ENCODE measurements at regions not wholly inside any gene's neighbourhood (a gene's known extent, or its start where the extent isn't known, plus 50 kb on each side); places are given as distances from the start of the nearest gene placed in this dataset.

DNA sequence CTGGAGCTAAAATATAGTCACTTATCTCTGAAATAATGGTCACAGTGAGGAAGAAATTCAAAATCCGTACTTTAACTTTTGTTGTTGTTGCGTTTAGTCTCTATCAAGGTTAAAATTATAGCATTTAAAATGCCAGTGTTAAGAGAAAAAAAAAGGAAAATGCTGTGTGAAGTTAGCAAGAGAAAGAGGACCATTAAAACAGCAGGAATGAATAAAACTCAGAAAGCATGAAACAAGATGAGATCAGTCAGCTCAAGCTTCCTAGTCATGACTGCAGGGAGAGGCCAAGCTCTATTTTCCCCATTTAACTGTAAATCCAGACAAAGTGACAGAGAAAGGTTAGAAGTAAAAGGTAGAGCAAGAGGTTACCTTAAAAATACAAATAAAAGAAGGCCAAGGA, 281.7 kb upstream of the ATP5MC3 start:
- DNase-seq (ENCODE audit: low spot score), result no peak

DNA sequence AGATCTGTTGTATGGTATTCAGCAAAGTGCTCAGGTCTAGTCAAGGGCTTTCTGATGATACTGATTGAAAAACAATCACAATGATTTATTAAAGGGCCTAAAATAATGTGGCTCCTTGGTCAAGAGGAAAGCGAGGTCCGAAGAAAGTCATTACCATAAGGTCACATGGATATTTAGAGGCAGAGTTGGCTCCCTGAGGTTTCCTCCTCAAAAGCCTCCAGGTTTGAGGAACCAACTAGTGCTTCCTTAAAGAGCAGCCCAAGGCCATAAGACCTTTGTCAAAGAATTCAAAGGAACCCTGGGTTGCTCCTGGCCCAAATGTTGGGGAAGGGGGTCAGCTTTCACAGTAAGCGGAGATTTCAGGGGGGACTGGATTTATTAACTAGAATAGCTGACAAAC, 280.7 kb upstream of the ATP5MC3 start:
- no peak for DNase-seq (ENCODE audit: low spot score)

DNA sequence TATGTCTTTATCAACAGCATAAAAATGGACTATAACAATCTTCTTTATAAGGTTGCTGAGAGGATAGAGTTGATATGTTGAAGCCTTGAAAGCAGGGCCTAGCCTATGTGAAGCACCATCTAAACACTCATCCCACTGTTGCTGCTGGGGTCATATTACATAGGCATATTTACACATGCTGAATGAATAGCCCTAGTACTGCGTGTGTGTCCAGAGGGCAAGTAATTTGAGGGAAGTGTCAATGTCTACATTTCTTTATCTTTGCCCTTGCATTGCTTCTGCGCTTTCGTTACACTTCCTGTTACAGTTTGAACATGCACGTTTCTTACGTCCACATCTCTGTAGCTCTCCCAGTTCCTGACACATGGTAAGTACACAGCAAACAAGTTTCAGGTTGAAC, 280.3 kb upstream of the ATP5MC3 start:
- no peak for DNase-seq (ENCODE audit: low spot score)

DNA sequence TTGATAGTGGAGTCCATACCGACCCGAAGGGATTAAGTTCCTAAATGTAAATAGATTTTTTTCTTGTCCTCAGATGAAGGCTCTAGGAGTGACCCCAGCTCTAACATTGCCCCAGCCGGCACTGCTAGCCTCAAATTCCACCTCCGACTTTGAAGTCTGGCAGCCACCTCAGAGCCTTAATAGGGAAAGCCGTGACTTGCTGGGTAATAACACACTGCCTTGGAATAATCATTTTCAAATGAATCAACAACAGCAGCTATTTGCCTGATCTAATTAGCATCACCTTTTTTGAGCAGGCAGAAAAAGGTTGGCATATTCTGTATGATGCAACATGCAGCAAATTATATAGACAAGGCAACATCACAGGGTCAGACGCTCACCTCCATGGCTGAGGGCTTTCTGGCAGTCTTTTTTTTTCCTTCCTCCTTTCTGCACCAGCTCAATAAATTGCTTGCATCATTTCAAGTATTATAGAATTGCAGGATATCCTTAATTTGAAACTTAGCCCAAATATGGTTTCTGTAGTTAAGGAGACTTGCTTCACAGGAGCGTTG, 276.5 kb upstream of the ATP5MC3 start:
- no peak for DNase-seq (ENCODE audit: low spot score)

DNA sequence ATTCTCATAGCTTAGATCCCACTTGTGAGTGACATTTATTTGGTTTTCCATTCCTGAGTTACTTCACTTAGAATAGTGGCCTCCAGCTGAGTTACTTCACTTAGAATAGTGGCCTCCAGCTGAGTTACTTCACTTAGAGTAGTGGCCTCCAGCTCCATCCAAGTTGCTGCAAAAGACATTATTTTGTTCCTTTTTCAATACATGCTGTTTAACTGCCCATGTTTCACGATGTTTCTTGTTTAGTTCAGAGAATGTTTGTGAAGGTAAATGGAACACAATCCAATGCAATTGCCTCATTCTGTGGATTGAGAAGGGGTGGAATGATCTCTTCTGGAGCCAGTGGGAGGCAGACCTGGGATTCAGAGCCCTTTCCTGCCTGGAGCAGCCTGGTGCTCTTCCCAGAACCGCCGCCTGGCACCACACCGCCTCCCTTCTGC, 273.5 kb upstream of the ATP5MC3 start:
- no peak for DNase-seq (ENCODE audit: low spot score)

DNA sequence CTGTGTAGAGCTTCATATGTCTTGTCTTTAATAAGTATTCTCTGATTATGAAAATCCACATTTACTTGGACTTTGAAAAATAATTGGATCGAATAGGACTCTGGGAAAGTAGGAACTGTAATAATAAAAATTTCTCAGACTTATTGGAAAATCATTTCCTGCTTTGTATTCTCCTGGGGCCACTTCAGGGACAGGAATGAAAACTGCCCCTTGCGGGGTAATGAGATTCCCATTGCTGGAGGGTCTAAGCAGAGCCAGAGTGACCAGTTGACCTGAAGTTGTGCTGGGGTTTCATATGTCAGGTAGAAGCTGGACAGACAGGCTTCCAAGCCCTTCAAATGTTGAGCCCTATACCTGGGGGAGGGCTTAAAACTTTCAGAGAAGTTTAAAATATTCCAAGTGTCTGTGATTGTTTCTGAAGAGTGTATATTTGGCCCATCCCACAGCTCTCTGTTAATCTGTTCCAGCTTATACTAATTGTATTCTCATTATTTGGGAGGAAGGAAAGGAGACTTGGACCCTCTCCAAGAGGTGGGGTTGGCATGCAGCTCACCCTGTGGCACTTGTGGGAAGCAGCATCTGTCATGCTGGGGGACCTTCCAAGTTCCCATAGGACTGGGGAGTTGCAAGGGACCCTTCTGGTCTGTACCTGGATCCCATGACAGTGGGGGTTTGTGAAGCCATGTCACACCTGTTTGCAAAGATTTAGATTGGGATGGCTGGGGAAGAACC, 268.7 kb upstream of the ATP5MC3 start:
- DNase-seq (ENCODE audit: low spot score), result no peak

DNA sequence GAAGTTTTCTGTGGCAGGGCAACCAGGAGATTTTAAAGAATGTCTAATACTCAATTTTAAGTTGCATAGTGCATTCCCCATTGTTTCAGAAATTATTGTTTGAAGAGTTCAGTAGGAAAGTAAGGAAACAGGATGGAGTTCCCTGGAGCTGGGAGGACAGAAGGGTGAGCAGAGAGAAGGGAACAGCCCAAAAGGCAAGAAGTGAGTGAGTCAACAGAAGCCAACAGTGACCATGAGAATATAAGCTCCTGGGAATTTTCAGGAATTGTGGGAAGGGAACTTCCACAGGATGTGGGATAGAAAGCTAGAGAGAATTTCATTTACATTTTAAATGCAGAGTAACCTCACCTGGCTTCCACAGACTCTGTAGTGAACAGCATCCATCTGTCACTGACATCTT, 268.1 kb upstream of the ATP5MC3 start:
- no peak for DNase-seq (ENCODE audit: low spot score)

DNA sequence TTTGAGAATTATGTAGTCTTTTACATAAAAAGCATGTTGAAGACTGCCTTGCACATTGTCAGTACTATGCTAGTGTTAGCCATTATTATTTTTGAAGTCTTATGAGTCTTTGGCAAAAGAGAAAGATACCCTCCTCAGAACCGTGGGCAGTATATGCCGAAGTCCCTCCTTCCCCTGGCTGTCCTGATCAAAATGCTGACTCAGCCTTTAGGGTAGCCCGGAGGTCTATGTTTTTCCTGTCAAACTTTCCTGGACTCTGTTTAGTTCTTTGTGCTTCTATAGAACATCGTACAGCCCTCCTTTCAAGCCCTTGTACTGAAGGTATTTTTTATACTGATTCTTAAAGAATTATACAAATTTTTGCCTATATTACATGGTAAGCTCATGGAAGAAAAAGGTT, 264.7 kb upstream of the ATP5MC3 start:
- DNase-seq (ENCODE audit: low spot score), result no peak

DNA sequence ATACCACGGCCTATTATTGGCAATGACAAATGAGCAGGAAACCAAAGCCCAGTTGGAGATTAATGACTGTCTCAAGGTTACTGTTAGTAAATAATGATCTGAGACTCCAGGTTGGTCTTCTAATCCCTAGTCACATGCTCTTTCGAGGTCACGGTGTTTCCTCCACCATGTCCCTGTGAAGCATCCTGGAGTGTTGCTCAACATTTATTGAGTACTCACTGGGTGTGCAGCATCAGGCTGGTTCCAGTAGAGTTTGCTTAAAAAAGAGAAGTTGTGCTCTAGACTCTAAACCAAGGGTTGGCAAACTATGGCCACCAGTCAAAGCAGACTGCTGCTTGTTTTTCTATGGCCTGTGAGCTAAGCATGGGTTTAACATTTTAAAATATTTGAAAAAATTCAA, 263.8 kb upstream of the ATP5MC3 start:
- no peak for DNase-seq (ENCODE audit: low spot score)

DNA sequence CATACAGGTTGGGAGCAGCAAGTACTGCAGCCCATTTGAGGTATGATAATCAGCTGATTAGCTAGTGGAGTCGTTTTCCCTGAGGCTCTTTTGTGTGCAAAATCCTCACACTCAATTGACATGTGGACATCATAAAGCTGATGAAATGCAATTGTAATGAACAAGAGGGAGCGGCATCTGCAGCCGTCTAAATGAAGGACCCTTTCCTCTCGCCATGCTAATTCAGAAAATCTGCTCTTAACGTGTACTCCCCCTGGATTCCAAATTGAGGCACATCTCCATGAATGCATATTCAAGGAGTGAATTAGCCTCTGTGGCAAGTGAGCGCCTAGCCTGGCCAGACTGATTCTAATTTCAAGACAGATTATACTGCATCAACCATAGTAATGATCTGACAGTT, 260.9 kb upstream of the ATP5MC3 start:
- no peak for DNase-seq (ENCODE audit: low spot score)

DNA sequence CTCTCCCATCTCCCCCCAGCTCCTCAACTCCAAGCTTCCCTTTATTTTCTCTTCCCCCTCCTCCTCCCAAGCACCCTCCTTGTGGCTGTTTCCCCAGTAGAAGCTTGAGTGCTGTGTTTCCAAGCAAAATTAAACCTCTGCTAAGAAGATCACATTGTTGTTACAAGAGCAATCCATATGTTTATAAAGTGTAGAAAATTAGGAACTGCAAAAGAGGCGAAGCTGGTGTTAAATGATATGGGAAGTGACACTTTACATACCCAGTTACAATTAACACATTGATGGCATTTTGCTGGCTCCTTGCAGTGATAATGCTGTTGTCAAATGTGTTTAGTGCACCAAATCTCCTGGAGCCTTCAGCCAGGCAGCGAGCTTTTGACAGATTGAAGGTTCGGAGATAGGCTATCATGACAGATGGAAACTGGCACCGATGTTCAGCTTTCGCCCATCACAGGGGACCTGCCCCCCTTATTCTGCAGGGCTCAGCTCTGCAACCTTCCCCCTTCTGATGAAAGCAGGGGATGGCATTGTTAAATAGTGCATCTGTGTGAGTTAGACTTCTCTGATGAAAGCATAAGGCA, 259.8 kb upstream of the ATP5MC3 start:
- DNase-seq (ENCODE audit: low spot score), result no peak

DNA sequence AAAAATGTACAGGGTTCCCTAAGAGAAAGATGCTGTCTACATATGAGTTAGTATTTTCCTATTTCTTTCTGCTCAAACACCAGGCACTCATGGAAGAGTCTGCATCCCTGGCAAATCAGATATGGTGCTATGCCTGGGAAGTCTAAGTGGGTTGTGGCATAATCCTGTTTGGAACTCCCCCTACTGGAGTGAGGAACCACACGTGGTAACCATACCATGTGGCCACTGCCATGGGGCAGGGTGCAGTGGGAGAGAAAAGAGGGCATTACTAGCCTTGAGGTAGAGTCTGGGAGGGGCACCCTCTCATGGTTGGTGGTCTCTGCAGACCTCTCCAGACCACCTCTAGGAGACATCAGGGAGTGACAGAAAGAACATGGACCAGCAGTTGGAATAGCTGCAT, 257.9 kb upstream of the ATP5MC3 start:
- no peak for DNase-seq (ENCODE audit: low spot score)

DNA sequence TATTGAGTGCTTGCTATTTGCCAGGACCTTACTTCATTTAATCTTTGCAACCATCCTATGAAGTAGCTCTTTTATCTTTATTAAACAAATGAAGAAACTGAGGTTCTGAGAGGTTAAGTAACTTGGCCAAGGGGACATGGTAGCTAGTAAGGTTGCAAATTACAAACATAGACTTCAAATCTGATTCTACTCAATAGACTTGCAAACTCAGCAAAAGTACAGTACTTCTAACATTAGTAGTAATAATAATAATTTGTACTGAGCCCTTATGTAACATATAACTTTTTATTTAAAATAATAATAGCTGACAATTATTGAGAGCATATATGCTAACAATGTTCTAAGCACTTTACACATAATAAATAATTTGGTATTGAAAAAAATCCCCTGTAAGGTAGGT, 255.7 kb upstream of the ATP5MC3 start:
- DNase-seq (ENCODE audit: low spot score), result no peak

DNA sequence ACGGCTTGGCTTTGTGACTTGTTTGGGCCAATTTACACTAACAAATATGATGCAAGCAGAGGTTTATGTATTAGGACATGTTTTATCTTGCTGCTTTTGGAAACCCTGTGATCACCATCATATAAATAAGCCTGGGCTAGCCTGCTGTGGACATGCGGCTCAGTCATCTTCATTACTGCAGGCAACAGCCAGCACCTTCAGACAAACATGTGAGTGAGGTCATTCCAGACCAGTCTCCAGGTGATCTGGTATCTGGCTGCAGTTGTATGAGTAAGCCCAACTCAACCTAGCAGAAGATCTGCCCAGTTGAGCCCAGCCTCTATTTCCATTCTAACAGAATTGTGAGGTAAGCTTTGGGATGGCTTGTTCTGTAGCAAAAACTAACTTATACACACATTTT, 254.6 kb upstream of the ATP5MC3 start:
- DNase-seq (ENCODE audit: low spot score), result no peak

DNA sequence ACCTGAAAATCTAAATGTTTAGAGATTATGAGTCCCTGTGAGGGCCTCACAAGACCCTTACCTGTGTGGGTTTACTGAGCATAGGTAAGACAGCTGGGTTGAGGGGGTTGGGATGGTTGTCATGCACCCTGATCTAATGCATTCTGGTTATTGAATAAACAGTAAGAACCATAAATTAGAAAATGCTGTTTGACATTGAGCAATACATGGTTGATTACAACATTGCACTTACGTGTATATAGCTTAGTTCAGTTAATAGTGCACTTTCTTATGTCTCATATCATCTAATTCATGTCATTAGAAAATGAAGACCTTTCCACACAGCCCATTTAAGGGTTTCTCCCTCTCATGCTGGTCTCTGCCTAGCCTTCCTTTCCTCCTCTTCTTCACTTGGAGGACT, 253.5 kb upstream of the ATP5MC3 start:
- DNase-seq (ENCODE audit: low spot score), result no peak

DNA sequence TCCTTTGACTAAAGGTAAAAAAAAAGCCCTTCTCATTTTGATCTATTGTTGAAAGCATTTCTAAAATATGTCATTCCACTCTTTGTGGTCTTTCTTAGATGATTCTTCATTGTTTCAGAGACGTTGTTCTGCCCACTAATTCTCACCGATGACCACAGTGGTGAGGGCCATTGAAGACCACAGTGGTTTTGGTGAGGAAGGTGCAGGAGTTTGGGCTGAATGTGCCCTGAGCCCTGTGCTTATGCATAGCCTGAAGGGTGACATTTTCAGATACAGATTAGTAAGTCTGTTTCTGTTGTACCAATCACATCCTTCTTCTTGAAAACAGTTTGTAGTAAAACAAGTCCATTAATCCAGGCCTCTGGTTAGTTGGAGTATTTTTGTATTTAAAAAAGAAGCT, 251.3 kb upstream of the ATP5MC3 start:
- no peak for DNase-seq (ENCODE audit: low spot score)

DNA sequence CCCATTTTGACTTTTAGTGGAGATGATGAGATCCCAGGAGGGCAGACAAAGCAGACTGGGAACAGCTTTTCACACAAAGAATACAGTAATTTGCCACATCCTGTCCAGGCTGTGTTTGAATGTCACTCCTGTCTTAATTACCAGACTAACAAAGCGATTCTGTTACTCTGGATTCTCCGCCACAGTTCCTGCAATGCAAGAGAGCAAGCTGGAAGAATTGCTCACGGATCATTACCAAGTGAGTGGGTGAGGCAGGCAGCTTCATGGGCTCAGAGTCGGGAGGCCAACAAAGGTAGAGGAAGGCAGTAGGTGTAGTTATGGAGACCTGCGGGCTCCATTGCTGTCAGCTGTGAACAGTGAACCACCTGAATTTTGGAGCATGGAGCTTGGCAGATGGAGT, 250.5 kb upstream of the ATP5MC3 start:
- peak; percentile 18 for DNase-seq (ENCODE audit: low spot score)

DNA sequence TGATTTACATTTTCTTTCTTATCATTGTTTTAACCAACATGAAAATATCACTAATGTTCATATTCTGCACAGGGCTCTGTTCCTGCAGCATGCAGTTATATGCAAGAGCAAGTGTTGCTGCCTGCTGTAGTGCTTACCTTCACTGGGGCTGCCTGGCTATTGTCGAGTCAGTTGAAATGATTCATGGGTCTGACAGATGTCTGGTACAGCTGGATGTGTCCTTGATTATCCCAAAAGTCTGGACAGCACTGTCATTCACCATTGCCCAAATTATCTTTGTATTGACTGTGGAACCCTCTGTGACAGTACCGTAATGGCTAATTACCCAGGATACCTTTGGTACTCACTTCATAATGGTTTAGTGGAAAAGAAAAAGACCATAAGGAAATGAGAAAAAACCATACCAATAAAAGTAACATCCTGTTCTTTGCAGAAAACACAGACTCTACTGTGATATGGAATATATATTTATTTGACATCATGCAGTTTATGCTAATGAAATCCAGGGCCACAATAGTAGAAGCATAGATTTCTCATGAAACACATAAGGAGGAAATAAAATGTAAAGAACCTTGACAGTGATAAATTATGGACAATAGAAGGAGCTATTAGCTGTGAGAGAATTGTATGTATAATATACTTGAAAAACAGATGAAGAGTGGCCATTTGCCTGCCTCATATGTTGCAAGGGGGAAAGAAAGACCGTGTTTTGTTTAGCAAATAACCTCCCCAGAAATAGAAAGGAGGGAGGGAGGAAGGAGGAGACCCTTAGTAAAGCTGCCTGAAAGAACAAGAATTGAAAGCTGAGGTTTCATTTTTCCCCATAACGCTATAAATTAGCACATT, 249.8 kb upstream of the ATP5MC3 start:
- DNase-seq (ENCODE audit: low spot score), result no peak

DNA sequence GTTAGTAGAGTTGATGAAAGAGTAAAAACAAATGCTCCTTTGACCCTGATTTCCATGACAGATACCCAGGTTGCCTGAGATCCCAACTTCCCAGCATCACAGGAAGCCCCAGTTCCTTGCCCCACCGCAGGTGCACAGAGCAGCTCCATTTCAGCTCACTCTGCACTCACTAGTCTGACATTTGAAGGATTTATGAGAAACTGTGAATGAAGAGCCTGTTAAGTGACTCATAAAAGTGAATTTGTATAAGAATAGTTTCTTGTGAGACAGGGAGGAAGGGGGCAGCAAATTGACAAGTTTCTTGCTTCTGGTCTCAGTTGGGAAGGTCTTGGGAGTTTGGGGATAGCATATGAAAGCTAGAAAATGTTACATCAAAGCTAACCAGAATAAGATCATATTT, 248.7 kb upstream of the ATP5MC3 start:
- no peak for DNase-seq (ENCODE audit: low spot score)

DNA sequence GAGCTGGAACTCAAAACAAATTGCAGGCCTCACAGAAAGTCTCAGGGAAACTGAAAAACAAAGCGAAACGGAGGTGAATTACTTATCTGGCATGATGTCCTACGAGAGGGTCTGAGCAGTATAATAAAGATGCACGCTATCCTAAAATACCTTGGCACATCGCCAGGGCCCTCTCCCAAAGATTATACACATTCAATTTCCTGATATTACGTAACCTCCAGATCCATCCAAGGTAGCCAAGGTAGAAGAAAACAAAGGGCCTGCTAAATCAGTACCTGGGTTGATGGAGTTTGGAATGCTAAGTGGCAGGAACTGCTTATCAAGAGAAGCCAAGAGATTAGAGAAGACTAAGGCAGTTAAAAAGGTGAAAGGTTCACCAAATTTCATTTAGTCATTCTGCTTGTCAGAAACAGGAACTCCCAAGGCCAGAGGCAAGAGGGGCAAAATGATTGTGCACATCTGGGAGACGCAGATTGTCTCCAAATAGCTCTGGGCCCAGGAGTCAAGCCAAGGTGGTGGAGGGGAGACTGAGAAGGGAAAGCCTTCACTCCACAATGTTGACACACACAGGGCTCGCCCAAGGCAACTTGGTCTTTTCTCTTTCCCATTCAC, 236.8 kb upstream of the ATP5MC3 start:
- DNase-seq (ENCODE audit: low spot score), result no peak

DNA sequence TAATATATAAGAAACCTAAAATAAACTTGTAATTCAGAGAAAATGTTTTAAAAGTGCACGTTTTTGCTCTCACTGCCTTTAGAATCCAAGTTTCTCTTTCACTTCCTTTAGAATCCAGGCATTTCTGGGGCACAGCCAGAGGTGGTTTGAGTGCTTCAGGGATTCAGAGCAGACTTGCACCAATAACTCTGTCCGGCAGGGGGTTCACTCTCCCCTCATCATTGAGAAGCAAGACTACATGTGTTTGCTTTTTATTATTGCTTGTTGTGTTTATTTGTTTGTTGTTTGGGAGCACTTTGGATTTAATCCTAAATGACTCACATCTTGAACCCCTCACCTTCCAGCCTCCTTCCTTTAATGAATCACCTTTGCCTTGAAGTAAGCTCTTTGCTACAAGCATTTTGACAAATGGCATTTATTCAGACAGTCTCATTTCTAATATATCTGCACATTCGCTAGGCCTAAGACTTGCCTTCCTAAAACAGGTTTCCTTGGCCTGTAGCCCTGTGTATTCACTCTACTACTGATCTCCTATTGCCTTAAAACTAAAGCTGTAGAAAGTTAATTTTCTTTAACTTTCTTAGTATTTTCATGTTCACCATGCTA, 233.5 kb upstream of the ATP5MC3 start:
- no peak for DNase-seq (ENCODE audit: low spot score)

Measured in putamen (tissue), 1 donor.